Osteoblast (primary cell): ENCODE measurements at regions not wholly inside any gene's neighbourhood (a gene's known extent, or its start where the extent isn't known, plus 50 kb on each side); places are given as distances from the start of the nearest gene placed in this dataset.

Source experiments
- DNase-seq: peaks from one replicate; pipeline ENCODE4 v3.0.0; 2011; ENCODE audit warnings: low spot score, mixed read lengths; ENCODE audit not compliant: insufficient read length; ENCODE audit errors: missing footprints
- H2AFZ ChIP-seq: 2 replicates; pipeline ENCODE4 v1.6.0; 2011; ENCODE audit warnings: mild to moderate bottlenecking, low read length
- H3K27ac ChIP-seq: 2 replicates; pipeline ENCODE4 v1.5.1; 2011; ENCODE audit warnings: mild to moderate bottlenecking, low read depth, low read length, moderate library complexity
- H3K27me3 ChIP-seq: 2 replicates; pipeline ENCODE4 v1.6.0; 2012; ENCODE audit warnings: mild to moderate bottlenecking, control low read depth, inconsistent platforms, low read length, moderate library complexity; ENCODE audit not compliant: insufficient read depth
- H3K36me3 ChIP-seq: 2 replicates; pipeline ENCODE4 v1.5.1; 2011; ENCODE audit warnings: mild to moderate bottlenecking, low read length, control low read depth, moderate library complexity; ENCODE audit not compliant: insufficient read depth
- H3K4me1 ChIP-seq: 2 replicates; pipeline ENCODE4 v1.5.1; 2011; ENCODE audit warnings: mild to moderate bottlenecking, low read length, control low read depth, moderate library complexity; ENCODE audit not compliant: insufficient read depth
- H3K4me2 ChIP-seq: 2 replicates; pipeline ENCODE4 v1.6.0; 2011; ENCODE audit warnings: mild to moderate bottlenecking, low read length; ENCODE audit not compliant: insufficient read depth
- H3K4me3 ChIP-seq: fragments of 200-600 bp; sonication (generic); 3 replicates; pipeline ENCODE4 v1.5.1; 2012; ENCODE audit warnings: mild to moderate bottlenecking, low read length, inconsistent platforms; ENCODE audit not compliant: insufficient read depth
- H3K79me2 ChIP-seq: 2 replicates; pipeline ENCODE4 v1.6.0; 2012; ENCODE audit warnings: mild to moderate bottlenecking, low read length, control low read depth, inconsistent platforms; ENCODE audit not compliant: insufficient read depth
- H3K9me3 ChIP-seq: 2 replicates; pipeline ENCODE4 v1.5.1; 2011; ENCODE audit warnings: low read depth, low read length, control low read depth
- H4K20me1 ChIP-seq: 2 replicates; pipeline ENCODE4 v1.6.0; 2012; ENCODE audit warnings: mild to moderate bottlenecking, low read length, control low read depth; ENCODE audit not compliant: insufficient read depth
- TF ChIP-seq, protein P1 (sequence below): IDR thresholded peaks from 2 replicates; pipeline ENCODE4 v1.5.1; 2011; ENCODE audit warnings: mild to moderate bottlenecking, low read depth, low read length, moderate library complexity; ENCODE audit errors: extremely low read depth

DNA sequence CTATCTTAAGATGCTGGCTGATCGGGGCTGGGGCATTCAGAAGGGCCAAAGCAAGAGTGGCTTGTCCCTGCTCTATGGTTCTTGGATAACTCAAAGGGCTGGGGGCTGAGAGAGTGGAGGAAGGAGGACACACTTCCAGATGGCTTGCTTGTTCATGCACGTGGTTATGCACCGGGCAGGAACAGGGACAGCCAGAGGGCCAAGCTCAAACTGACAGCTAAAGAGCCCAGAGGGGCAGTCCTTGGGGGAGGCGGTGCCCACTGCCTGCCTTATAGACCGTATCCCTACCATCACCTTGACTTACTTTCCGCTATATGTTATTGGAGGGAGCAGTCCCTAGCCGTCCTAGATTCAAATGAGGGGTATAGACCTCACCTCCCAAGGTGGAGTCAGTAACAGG is 192.7 kb upstream of the SVIL start:
- Histone ChIP-seq H3K4me3 (no peak overlapping the region), H2AFZ (no peak overlapping the region), H3K36me3 (no peaks in the 10 kb centered on the region), H3K27me3 (peaks cover 10% of the 10 kb centered on the region), H3K79me2 (no peaks in the 10 kb centered on the region), H3K4me1 (no peaks in the 10 kb centered on the region), H3K4me2 (no peak overlapping the region), H3K27ac (no peak overlapping the region), H3K9me3 (peaks cover 3% of the 10 kb centered on the region), H4K20me1 (no peaks in the 10 kb centered on the region)
- TF ChIP-seq, protein P1, sequence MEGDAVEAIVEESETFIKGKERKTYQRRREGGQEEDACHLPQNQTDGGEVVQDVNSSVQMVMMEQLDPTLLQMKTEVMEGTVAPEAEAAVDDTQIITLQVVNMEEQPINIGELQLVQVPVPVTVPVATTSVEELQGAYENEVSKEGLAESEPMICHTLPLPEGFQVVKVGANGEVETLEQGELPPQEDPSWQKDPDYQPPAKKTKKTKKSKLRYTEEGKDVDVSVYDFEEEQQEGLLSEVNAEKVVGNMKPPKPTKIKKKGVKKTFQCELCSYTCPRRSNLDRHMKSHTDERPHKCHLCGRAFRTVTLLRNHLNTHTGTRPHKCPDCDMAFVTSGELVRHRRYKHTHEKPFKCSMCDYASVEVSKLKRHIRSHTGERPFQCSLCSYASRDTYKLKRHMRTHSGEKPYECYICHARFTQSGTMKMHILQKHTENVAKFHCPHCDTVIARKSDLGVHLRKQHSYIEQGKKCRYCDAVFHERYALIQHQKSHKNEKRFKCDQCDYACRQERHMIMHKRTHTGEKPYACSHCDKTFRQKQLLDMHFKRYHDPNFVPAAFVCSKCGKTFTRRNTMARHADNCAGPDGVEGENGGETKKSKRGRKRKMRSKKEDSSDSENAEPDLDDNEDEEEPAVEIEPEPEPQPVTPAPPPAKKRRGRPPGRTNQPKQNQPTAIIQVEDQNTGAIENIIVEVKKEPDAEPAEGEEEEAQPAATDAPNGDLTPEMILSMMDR = no peak
- DNase-seq = no peak

- H3K9me3 ChIP-seq = peaks cover 3% of the 10 kb centered on the region
- H3K36me3 ChIP-seq = no peaks in the 10 kb centered on the region
- H2AFZ ChIP-seq = no peak overlapping the region
- no peak overlapping the region for H3K4me3 ChIP-seq
- H3K27ac ChIP-seq = no peak overlapping the region
- peaks cover 12% of the 10 kb centered on the region for H3K27me3 ChIP-seq
- no peaks in the 10 kb centered on the region for H3K4me1 ChIP-seq
- no peak overlapping the region for H3K4me2 ChIP-seq
- no peaks in the 10 kb centered on the region for H3K79me2 ChIP-seq
- TF ChIP-seq, protein P1 = no peak
- no peak for DNase-seq
- H4K20me1 ChIP-seq = no peaks in the 10 kb centered on the region
Observed at GRCh38 chr10:29826801-29827450, 192.2 kb upstream of the SVIL start.

DNA sequence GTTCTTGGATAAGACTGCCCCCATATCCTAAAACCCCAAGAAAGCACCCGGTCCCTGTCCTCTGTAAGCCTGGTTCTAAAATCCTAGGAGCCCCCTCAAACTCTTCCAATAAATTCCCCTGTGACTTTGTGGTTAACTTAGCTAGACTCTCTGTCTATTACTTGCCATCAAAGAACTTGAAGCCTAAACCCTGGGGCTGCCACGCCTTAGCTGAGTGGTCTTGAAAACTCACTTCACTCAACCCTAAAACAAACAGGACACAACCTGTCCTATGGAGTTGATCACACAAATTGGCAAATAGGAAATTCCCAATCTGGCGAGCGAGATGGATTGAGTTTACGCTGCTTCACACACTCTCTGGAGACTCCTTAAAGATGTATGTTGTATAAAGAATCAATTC is 191.4 kb upstream of the SVIL start:
- no peaks in the 10 kb centered on the region for H3K79me2 ChIP-seq
- no peak for DNase-seq
- H3K27ac ChIP-seq = no peak overlapping the region
- peaks cover 3% of the 10 kb centered on the region for H3K9me3 ChIP-seq
- TF ChIP-seq, protein P1 = no peak
- H3K4me2 ChIP-seq = no peak overlapping the region
- H4K20me1 ChIP-seq = no peaks in the 10 kb centered on the region
- no peaks in the 10 kb centered on the region for H3K4me1 ChIP-seq
- no peak overlapping the region for H2AFZ ChIP-seq
- H3K36me3 ChIP-seq = no peaks in the 10 kb centered on the region
- H3K27me3 ChIP-seq = peaks cover 16% of the 10 kb centered on the region
- no peak overlapping the region for H3K4me3 ChIP-seq

DNA sequence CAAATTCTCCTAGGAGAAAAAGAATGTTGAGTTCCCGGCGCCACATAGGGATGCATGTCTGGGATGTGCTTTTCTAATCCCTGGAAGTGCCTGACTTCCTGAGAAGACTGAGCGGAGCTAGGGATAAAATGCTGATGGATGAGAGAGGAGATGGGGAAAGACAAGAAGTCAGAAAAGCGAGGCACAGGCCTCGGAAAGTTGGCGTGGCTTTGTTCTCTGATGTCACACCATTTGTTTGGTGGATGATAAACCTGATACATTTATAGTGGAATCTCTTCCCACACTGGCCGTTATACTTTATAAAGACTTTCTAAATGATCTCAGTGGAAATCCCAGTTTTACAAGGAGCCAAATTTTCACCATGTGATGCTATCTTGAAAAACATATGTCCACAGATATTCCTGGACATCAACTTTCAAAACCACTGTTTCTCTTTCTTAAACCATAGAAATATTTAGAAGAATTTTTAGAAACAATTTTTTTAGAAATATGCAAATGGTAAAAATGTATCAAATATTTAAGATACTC is 188.8 kb upstream of the SVIL start:
- TF ChIP-seq, protein P1 = no peak
- no peak overlapping the region for H2AFZ ChIP-seq
- H3K79me2 ChIP-seq = no peaks in the 10 kb centered on the region
- no peak overlapping the region for H3K4me2 ChIP-seq
- no peaks in the 10 kb centered on the region for H3K4me1 ChIP-seq
- peaks cover 20% of the 10 kb centered on the region for H3K27me3 ChIP-seq
- H3K27ac ChIP-seq = no peak overlapping the region
- no peaks in the 10 kb centered on the region for H3K9me3 ChIP-seq
- no peak overlapping the region for H3K4me3 ChIP-seq
- no peaks in the 10 kb centered on the region for H4K20me1 ChIP-seq
- peak; percentile 70 for DNase-seq
- H3K36me3 ChIP-seq = no peaks in the 10 kb centered on the region
